ENCODE measurements at regions not wholly inside any gene's neighbourhood (a gene's known extent, or its start where the extent isn't known, plus 50 kb on each side); places are given as distances from the start of the nearest gene placed in this dataset.

DNA sequence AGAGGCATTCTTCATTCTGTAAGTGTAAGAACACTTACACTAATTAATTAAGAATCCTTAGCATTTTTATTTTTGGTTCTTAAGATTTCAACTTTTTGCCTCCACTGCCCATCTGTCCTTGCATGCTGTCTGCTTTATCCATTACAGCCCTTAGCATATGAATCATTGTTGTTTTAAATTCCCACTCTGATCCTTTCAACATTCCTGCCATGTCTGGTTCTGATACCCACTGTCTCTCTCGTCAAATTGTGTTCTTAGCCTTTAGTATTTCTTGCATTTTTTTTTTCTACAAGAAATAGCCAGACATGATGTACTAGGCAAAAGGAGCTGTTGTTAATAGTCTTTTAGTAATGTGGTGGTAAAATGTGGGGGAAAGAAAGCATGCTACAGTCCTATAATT, 1360.0 kb downstream of the TECRL start:
- no peak for DNase-seq (ENCODE audit: low read depth)

DNA sequence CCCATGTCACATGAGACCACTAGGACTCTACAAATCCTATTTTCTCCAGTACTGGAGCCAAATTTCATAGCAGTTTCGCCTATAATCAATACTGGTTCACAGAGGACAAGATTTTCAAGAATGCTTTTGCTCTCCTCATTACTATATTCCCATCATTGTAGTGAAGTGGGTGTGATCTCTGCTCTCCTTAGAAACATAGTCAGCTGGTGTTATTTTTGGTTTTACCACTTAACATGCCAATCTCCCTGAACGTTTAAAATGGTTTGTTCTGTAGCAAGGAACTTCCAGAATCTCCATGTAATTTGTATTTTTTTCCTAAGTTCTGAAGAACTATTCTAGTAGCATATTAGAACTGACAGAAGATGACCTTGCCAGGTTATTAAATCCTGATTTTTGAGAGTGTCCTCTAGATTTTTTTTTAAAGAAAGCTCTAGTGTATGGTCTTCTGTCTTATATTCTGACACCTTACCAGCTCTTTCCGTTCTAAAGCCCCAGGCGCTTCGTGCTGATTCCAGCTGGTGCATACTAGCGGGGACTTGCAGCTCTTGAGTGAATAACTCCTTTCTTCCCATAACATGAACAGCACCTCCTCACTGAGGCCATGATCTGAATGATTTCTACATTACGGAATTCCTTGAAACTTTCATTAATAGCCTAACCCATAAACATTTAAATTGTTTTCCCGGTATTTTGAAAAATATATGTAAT, 1372.9 kb downstream of the TECRL start:
- no peak for DNase-seq (ENCODE audit: low read depth)

DNA sequence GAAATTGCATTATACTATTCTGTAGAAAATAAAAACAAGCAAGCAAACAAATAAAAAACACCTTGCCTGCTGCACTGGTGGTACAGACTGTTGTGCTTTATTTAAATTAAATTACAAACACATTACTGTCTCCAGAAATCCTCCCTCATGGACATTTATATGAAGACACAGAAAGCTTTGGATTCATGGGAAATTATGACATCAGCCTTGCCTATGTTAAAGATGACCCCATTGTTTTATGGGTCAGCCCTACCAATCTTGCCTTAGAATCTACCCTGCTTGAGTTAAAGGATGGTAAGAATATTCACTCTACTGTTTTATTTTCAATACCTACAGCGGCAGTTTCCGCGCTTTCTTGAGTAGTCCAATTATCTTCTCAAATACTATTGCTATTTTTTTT, 1379.9 kb downstream of the TECRL start:
- no peak for DNase-seq (ENCODE audit: low read depth)

DNA sequence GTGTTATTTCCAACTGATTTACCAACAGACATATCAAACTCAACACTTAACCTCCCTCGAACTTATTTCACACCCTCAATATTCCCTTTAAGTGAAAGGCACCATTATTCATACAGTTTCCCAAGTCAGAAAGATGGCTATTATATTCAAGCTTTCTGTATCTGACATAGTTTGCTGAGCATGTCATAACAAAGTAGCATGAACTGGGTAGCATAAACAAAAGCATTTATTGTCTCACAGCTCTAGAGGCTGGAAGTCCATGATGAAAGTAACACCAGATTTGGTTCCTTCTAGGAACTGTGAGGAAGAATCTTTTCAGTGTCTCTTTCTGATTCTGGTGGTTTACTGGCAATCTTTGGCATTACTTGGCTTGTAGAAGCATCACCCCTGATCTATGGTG, 1388.6 kb downstream of the TECRL start:
- DNase-seq (ENCODE audit: low read depth), result no peak

DNA sequence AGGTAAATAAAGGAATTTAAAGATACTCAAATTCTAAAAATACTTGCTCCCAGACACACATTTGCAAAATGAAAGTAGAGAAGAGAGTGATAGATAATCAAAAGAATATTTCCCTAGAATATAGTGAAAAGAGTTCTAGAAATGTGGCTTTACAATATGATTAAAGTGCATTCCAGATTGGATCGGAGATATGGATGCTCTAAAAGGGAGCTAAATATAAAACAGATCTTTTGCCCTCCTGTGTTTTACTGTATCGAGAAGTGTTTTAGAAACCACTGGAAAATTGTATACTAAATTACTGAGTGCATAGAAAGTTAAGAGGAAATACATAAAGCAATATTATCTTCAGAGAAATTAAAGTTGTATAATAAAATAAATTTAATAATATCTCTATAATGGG, 1392.0 kb downstream of the TECRL start:
- no peak for DNase-seq (ENCODE audit: low read depth)

DNA sequence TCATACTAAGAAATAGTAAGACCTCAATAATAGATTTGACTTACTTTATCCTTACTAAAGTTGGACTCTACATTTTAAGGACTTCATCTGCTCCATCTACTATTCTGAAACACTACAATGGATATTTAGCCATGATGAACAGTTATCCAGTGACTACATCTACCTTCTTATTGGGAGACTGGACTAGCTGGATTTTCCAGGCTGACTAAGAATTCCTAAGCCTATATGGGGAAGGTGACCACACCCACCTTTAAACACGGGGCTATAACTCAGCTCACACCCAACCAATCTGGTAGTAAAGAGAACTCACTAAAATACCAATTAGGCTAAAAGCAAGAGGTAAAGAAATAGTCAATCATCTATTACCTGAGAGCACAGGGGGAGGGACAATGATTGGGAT, 1438.4 kb downstream of the TECRL start:
- DNase-seq (ENCODE audit: low read depth), result no peak

DNA sequence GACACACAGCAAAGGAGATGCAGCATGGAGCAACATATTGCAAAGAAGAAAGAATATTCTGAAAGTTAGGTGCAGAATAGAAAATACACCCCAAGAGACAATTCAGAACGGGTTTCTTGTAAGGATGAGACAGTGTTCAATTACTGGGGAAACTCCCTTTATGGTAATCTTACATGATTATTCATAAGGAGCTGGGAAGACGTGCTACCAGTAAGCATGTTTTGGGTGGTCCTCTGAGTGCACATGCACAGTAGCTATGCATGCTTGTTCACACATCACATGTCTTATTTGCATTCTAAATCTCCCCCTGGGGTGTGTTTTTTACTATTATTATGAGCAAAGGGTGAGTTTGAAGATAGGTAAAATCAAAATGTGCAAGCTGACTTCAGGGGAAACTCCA, 1448.8 kb downstream of the TECRL start:
- no peak for DNase-seq (ENCODE audit: low read depth)

DNA sequence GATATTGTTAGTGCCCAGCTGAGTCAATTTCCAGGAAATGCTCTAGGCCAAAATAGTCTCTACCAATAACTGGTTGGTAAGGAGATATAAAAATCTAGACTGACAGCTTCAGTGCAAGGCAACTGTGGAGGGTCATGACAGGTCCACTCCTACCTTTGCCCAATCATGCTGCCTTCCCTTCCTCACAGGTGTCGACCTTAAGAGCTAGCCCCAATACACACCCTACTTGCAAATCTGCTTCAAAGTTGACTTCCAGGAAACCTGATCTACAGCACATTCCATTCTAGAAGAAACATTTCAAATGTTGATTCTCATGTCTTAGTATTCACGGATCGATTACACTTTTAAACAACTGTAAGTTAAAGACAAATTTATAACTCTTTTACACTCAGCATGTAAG, 1455.5 kb downstream of the TECRL start:
- no peak for DNase-seq (ENCODE audit: low read depth)

DNA sequence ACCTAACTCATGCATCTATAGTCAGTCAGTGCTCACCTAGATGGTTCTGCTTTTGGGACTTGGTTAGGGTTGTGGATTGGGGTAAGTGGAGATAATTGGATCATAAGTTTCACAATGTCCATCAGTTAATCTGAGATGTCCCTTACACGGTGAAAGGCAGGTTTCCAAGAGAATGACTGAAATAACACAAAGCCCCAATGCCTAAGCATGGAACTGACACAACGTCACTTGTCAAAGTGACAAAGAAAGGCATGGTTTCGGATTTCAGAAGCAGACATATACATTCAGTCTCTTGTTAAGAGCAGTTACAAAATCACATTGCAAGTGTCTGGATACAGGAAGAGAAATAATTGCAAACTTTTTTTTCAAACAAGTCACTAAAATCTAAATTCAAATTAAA, 1456.9 kb downstream of the TECRL start:
- DNase-seq (ENCODE audit: low read depth), result no peak

DNA sequence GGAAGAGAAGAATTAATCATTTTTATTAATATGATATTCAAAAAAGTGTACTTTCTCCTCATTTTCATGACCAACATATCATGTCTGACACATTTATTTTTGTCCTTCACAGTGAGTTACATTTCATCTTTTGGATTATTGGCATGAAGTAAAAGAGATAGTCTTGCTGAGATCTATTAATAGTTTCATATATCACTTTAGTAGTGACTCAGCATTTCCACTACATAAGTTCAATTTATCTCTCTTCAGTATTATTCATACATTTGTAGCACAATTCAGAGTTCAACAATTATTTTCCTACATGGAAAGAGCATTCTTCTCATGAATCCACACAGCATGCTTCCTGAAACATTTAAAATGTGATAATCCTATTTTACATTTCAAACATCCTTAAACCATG, 1461.1 kb downstream of the TECRL start:
- no peak for DNase-seq (ENCODE audit: low read depth)

DNA sequence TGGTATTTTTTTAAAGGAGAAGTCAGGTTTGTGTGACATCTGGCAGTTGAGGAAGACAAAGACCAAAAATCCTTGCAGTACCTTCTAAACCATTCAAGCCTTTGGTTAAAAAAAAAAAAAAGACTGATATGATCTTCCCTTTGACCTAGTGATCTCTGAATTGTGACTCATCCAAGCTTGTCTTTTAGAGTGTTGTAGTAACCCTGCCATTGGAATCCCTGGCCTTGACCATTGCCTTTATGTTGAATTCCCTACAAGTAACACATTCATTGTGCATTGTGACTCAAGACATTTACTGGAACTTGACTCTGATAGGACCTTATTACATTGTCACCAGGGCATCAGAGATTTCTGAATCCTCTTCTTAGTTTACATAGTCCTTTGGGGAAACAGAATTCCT, 1469.0 kb downstream of the TECRL start:
- DNase-seq (ENCODE audit: low read depth), result no peak

DNA sequence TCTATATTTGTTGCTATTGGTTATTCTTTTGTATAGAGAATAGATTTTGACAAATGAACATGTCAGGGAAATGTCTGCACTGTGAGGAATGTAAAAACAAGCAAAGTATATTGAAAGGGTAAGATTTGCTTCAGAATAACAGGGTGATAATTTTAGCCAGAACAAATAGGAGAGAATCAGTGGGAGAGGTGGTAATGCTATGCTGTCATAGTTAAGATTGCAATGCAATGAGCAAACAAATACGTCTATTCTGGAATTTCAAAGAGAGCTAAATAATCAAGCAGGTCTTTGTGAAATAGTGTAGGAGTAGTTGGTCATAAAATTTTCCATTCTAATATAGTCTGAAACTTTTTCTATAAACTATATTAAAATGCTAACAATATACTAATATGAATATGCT, 1478.4 kb downstream of the TECRL start:
- DNase-seq (ENCODE audit: low read depth), result no peak

DNA sequence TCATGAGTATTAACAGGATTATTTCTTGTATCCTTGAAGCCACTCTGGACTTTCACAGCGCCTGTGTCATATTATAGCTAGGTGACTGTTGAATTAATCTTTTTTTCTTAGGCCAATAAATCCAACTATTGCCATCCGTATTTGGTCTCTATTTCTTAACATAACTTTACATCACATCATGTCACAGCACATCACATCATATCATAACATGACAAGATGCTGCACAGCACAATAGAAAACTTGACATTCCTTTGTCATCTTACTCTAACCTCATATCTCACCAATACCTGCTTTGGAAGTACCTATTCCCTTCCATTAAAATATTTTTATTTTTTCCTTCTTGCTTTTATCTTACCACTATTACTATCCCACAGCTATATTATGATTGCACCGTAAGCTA, 1480.8 kb downstream of the TECRL start:
- DNase-seq (ENCODE audit: low read depth), result no peak

DNA sequence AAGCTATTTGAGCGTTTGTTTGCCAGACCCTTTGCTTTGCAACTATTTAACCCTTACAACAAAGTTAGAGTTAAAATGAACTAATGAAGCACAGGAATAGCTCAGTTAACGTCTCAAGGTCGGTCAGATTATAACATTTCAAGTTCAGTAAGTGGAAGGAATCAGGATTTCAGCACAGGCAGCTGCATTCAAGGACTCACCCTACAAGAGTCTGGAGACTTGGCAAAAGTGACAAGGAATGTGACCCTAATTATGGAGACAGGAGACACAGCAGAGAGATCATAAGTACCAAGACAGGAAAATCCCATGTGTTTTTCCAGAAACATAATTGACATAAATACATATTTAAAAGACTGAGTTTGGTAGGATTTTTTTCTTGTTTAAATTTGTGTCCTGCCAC, 1481.7 kb downstream of the TECRL start:
- no peak for DNase-seq (ENCODE audit: low read depth)

DNA sequence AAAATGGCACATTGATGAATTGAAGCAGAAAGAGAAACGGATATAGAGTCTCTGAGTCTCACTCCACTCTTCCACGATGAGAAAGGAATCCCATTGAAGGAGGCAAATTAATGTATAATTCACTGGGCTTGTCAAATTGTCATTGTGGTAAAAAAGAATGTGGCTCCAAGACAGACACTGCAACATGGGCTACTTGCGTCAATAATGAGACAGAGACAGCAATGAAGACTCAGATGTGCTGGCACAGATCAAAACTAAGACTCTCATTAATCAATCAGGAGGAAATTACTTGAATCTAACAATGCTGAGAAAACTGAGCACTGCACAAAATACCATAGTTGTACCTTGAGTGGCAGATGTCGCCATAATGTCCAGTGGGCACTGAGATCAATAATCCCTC, 1485.5 kb downstream of the TECRL start:
- DNase-seq (ENCODE audit: low read depth), result no peak

DNA sequence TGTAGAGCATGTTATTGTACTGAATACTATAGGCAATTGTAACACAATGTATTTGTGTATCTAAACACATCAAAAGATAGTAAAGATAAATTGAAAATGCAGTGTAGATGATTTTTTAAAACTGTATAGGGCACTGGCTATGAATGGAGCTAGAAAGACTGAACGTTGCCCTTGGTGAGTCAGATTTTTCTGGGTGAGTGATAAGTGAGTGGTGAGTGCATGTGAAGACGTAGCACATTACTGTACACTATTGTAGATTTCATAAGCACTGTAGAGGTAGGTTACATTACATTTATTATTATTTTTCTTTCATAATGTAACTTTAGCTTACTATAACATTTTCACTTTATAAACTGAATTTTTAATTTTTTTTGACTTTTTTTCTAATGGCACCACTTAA, 1491.6 kb downstream of the TECRL start:
- DNase-seq (ENCODE audit: low read depth), result no peak

DNA sequence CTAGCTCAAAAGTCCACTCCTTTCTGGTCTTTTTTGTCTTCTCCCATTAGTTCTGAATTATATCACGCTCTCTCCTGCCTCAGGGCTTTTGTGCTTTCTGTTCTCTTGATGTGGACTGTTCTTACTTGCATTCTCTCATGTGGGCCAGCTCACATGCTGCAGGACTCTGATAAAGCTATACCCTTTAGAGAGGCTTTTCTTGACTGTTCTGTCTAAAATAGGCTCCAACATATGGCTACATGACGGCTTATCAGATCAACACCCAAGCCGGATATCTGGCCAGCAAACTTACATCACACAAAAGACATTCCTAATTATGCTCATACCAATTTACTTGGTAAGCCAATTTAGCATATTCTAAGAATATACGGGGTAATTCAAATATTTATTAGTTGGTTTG, 1494.5 kb downstream of the TECRL start:
- DNase-seq (ENCODE audit: low read depth), result no peak

DNA sequence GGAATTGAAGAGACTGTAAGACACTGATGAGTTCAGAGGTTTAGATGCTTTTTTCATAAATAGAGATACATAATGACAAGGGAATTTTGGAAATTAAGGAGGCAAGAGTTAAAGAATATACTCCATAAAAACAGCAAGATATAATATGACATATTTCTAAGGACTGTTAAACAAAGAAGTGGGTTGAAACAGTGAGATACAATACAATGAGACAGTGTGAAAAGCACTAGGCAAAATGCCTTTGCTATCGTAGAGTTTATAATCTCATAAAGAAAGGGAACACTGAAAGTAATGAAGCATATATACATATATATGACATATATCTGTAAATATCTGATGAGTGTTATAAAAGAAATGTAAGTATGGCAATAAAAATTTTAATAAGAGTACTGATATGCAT, 1496.2 kb downstream of the TECRL start:
- DNase-seq (ENCODE audit: low read depth), result no peak

DNA sequence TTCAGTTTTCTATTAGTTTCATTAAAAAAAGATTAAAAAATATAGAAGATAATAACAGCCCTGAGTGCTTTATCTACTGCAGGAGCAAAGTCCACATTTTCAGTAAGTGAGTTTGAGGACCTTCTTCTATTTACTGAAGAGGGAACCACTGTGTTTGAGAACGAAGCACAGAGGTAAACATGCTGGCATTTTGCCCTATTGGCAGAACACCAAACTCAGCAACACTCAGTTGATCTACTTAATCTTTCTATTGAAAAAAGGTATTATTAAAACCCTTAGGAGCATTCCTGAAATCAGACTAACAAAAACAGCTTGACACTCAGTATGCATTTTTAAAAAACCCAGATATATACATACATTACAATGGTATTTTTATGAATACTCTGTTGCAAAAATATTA, 1496.7 kb downstream of the TECRL start:
- DNase-seq (ENCODE audit: low read depth), result no peak

DNA sequence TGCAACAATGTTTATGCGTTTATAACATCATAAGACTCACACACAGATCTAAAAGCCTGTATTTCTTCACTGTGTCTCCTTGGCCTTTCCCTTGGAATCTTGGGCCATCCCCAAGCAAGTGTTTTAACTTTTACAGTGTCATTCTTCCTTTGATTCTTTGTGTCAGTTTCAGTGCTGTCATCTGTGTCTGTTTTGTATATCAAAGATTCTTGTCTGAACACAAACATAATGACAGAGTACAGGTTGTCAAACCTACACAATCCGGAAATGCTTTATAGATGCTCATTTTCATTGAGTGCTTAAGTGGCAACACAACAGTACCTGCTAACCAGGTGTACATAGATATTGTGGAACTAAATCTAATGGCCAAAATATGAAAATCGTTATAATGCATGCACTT, 1500.0 kb downstream of the TECRL start:
- no peak for DNase-seq (ENCODE audit: low read depth)

DNA sequence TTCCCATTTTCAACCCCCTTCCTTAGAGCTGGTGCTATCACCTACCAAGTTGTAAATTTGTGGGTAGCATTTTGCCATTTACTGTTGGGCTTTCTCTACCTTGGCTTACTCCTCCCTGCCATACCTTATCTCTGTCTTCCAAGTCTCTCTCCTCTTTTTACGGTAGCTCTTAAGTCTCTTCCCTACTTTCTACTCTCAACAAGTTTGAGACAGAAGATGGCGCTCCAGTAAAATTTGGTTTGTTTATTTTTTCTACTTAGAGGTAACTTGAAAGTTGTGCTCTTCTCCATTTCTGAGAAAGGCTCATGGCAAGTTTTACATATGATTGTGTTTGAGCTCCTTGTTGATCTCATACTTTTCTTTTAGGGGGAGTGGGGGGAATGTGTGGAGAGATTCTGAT, 1508.1 kb downstream of the TECRL start:
- DNase-seq (ENCODE audit: low read depth), result no peak

DNA sequence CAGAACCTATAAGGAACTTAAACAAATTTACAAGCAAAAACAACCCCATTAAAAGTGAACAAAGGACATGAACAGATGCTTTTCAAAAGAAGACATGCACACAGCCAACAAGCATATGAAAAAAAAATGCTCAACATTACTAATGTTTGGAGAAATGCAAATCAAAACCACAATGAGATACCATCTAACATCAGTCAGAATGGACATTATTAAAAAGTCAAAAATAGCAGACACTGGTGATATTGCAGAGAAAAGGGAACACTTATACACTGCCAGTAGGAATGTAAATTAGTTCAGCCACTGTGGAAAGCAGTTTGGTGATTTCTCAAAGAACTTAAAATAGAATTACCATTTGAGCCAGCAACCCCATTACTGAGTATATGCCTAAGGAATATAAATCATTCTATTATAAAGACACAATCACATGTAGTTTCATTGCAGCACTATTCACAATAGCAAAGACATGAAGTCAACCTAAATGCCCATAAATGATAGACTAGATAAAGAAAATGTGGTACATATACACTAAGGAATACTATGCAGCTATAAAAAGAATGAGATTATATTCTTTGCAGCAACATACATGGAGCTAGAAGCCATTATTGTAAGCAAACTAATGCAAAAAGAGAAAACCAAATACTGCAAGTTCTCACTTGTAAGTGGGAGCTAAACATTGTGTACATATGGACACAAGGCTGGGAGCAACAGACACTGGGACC, 1509.4 kb downstream of the TECRL start:
- DNase-seq (ENCODE audit: low read depth), result no peak

DNA sequence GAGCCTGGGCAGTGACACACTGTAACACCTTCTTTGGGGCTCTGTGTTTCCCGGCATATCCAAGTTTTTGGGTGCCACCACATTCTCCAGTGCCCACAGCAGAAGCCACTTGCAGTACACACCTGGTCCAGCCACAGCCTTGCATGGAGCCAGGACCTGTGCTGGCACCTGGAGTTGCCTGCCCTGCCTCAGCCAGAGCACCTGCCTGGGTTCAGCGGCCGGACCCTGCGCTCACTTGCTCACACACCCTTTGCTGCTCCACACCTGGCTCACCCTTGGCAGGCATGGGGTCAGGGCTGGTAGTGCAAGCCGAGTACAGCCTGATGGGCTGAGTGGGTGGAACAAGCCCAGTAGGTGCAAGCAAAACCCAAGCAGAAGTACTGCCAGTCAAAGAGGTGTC, 1511.1 kb downstream of the TECRL start:
- DNase-seq (ENCODE audit: low read depth), result no peak

DNA sequence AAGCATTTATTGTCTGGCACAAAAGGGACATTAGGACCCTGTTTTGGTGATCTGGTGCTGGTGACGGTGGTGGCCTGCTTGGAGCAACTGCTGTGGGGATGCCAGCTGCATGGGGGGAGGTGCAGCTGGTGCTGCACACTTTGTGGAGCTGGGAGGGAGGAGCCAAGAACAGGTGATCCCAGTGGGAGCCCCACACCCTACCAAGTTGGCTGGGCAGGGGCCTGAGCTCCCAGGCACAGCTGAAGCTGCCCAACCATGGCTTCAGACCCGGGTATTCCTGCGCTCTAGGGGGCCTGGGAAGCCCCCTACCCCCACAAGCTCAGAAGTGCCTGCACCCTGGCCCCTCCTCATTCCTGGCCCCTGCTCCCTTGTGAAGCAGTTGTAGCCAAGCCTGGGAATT, 1512.5 kb downstream of the TECRL start:
- no peak for DNase-seq (ENCODE audit: low read depth)
